HCT116 (cell line): ENCODE measurements at regions not wholly inside any gene's neighbourhood (a gene's known extent, or its start where the extent isn't known, plus 50 kb on each side); places are given as distances from the start of the nearest gene placed in this dataset.

Experiments used
- ATAC-seq: fragments of 200-7000 bp; cut with Tn5 transposase; 2 replicates; pipeline ENCODE4 v1.9.1; 2020; ENCODE audit warnings: mild to moderate bottlenecking, moderate library complexity
- BruUV-seq: library from RNA; stranded (reverse); fragments of 400-500 nt; replicated peaks from 2 replicates; lab custom pipeline; 2021; lab: Mats Ljungman, UMichigan
- CTCF ChIA-PET: fragments of 300-600 bp; sonication (Branson Sonifier 250); formaldehyde crosslinking; loops from one replicate; lab custom pipeline; 2021; ENCODE audit warnings: antibody characterized with exemption; lab: Charles Lee
- POLR2A ChIA-PET: fragments of 300-600, 350-600 bp; sonication (Branson Sonifier 250); formaldehyde crosslinking; loops from one replicate; lab custom pipeline; 2021; ENCODE audit warnings: antibody characterized with exemption; lab: Charles Lee
- RAD21 ChIA-PET, 2 experiments: fragments of 300-600 bp; sonication (Branson Sonifier 250); formaldehyde crosslinking; loops; one replicate each; lab custom pipeline; 2023; ENCODE audit warnings: low total read pairs in 2 of 2; ENCODE audit not compliant: uncharacterized antibody in 2 of 2, unreplicated experiment in 2 of 2, low non-redundant PET in 1 of 2; lab: Charles Lee
- DNase-seq: peaks from one replicate; pipeline ENCODE4 v3.0.0-alpha.2; 2010; ENCODE audit warnings: low read depth, low spot score
- H2AFZ ChIP-seq: fragments of 200-600 bp; shearing (Covaris generic), sonication (generic); 2 replicates; pipeline ENCODE4 v1.6.1; 2017; ENCODE audit warnings: low read depth, mixed run types, mixed read lengths, antibody characterized with exemption, low read length; ENCODE audit not compliant: poor library complexity, severe bottlenecking
- H3K27ac ChIP-seq: 2 replicates; pipeline ENCODE4 v1.5.1; 2012; ENCODE audit warnings: low read depth, low read length
- H3K27me3 ChIP-seq: fragments of 200-600 bp; sonication (generic); 2 replicates; pipeline ENCODE4 v1.6.1; 2016; ENCODE audit warnings: mixed run types, low read length, mixed read lengths; ENCODE audit not compliant: insufficient read depth
- H3K36me3 ChIP-seq, 2 experiments: fragments of 200-500 bp in 1 of 2; fragments of 200-600 bp in 1 of 2; sonication (Bioruptor generic) in 1 of 2; sonication (generic) in 1 of 2; 2 replicates each; pipeline versions ENCODE4 v1.5.1 to v1.6.1; 2014 to 2016; ENCODE audit warnings: low read length in 2 of 2, inconsistent platforms in 1 of 2, mixed read lengths in 1 of 2, mixed run types in 1 of 2; ENCODE audit not compliant: insufficient read depth in 2 of 2, control insufficient read depth in 1 of 2
- H3K4me1 ChIP-seq, 2 experiments: fragments of 200-600 bp in 1 of 2; sonication (generic) in 1 of 2; 2 replicates each; pipeline versions ENCODE4 v1.5.1 to v1.6.1; 2012 to 2017; ENCODE audit warnings: low read length in 2 of 2, inconsistent platforms in 1 of 2, mild to moderate bottlenecking in 1 of 2, mixed read lengths in 1 of 2, mixed run types in 1 of 2, moderate library complexity in 1 of 2; ENCODE audit not compliant: insufficient read depth in 2 of 2, control insufficient read depth in 1 of 2
- H3K4me2 ChIP-seq: fragments of 200-600 bp; sonication (generic); 2 replicates; pipeline ENCODE4 v1.6.1; 2017; ENCODE audit warnings: mixed run types, low read length, mixed read lengths
- H3K4me3 ChIP-seq, 2 experiments: fragments of 200-600 bp in 1 of 2; sonication (generic) in 1 of 2; replicated peaks in 1 of 2; 2 replicates each; pipeline ENCODE4 v1.5.1; 2011 to 2016; ENCODE audit warnings: low read length in 2 of 2, control low read depth in 1 of 2, low read depth in 1 of 2, mild to moderate bottlenecking in 1 of 2, mixed read lengths in 1 of 2, mixed run types in 1 of 2
- H3K79me2 ChIP-seq: fragments of 200-600 bp; sonication (generic); 2 replicates; pipeline ENCODE4 v1.6.1; 2017; ENCODE audit warnings: mild to moderate bottlenecking, mixed run types, low read length, moderate library complexity, mixed read lengths; ENCODE audit not compliant: insufficient read depth
- H3K9ac ChIP-seq: fragments of 200-600 bp; sonication (generic); 2 replicates; pipeline ENCODE4 v1.6.1; 2016; ENCODE audit warnings: low read length, mixed read lengths
- H3K9me2 ChIP-seq: fragments of 200-600 bp; sonication (generic), shearing (Covaris generic); 2 replicates; pipeline ENCODE4 v1.6.1; 2017; ENCODE audit warnings: mixed run types, mild to moderate bottlenecking, moderate library complexity; ENCODE audit not compliant: insufficient read depth
- H3K9me3 ChIP-seq, 2 experiments: fragments of 200-500 bp in 1 of 2; fragments of 200-600 bp in 1 of 2; sonication (Bioruptor generic) in 1 of 2; sonication (generic) in 1 of 2; 2 replicates each; pipeline ENCODE4 v1.6.1; 2014 to 2017; ENCODE audit warnings: low read length in 2 of 2, mixed read lengths in 2 of 2, inconsistent platforms in 1 of 2, low read depth in 1 of 2, mild to moderate bottlenecking in 1 of 2, mixed run types in 1 of 2, moderate library complexity in 1 of 2; ENCODE audit not compliant: control insufficient read depth in 1 of 2, insufficient read depth in 1 of 2
- H4K20me1 ChIP-seq: fragments of 200-600 bp; sonication (generic), shearing (Covaris generic); 2 replicates; pipeline ENCODE4 v1.6.1; 2017; ENCODE audit warnings: mixed run types, mild to moderate bottlenecking, moderate library complexity; ENCODE audit not compliant: insufficient read depth
- ATF3 ChIP-seq: IDR thresholded peaks from 2 replicates; pipeline ENCODE4 v1.6.1; 2012
- CEBPB ChIP-seq: IDR thresholded peaks from 2 replicates; pipeline ENCODE4 v1.6.1; 2012; ENCODE audit warnings: low read depth
- CTCF ChIP-seq, 3 experiments: fragments of 200-600 bp in 1 of 3; sonication (generic) in 1 of 3; IDR thresholded peaks in 2 of 3; conservative IDR thresholded peaks in 1 of 3; 2 replicates each; pipeline ENCODE4 v1.5.1; 2012 to 2017; ENCODE audit warnings: low read depth in 2 of 3, low read length in 2 of 3, antibody characterized with exemption in 1 of 3, borderline replicate concordance in 1 of 3, control low read depth in 1 of 3, mild to moderate bottlenecking in 1 of 3, mixed read lengths in 1 of 3, mixed run types in 1 of 3, moderate library complexity in 1 of 3; ENCODE audit not compliant: insufficient read depth in 1 of 3
- ELF1 ChIP-seq: IDR thresholded peaks from 2 replicates; pipeline ENCODE4 v1.6.1; 2012; ENCODE audit warnings: low read depth, borderline replicate concordance
- EZH2 ChIP-seq: fragments of 200-600 bp; sonication (generic); IDR thresholded peaks from 2 replicates; pipeline ENCODE4 v1.6.1; 2017; ENCODE audit warnings: antibody characterized with exemption, mixed run types
- EZH2phosphoT487 ChIP-seq: fragments of 200-600 bp; IDR thresholded peaks from 2 replicates; pipeline ENCODE4 v1.6.1; 2018; ENCODE audit warnings: antibody characterized with exemption, borderline replicate concordance
- FOSL1 ChIP-seq: IDR thresholded peaks from 2 replicates; pipeline ENCODE4 v1.6.1; 2012; ENCODE audit warnings: low read depth
- MAX ChIP-seq: IDR thresholded peaks from 2 replicates; pipeline ENCODE4 v1.6.1; 2012
- POLR2AphosphoS5 ChIP-seq: IDR thresholded peaks from 2 replicates; pipeline ENCODE4 v1.6.1; 2011; ENCODE audit warnings: mild to moderate bottlenecking, low read depth, low read length, moderate library complexity
- SP1 ChIP-seq: IDR thresholded peaks from 2 replicates; pipeline ENCODE4 v1.6.1; 2012; ENCODE audit warnings: low read depth
- SRF ChIP-seq: IDR thresholded peaks from 2 replicates; pipeline ENCODE4 v1.6.1; 2012; ENCODE audit warnings: low read depth
- TCF7L2 ChIP-seq: IDR thresholded peaks from 2 replicates; pipeline ENCODE4 v1.7.0; 2011; ENCODE audit warnings: borderline replicate concordance, inconsistent platforms; ENCODE audit not compliant: insufficient read depth, insufficient read length; ENCODE audit errors: extremely low read depth
- YY1 ChIP-seq: IDR thresholded peaks from 2 replicates; pipeline ENCODE4 v1.6.1; 2011; ENCODE audit warnings: low read length, low read depth, moderate library complexity, mild to moderate bottlenecking; ENCODE audit not compliant: insufficient replicate concordance; ENCODE audit errors: extremely low read depth
- ZBTB33 ChIP-seq: IDR thresholded peaks from 2 replicates; pipeline ENCODE4 v1.6.1; 2011; ENCODE audit warnings: mild to moderate bottlenecking, low read length, moderate library complexity; ENCODE audit not compliant: insufficient replicate concordance; ENCODE audit errors: extremely low read depth
- ZFX ChIP-seq: fragments of 450-650 bp; IDR thresholded peaks from 2 replicates; pipeline ENCODE4 v1.6.1; 2017
- ZNF274 ChIP-seq: fragments of 200-500 bp; sonication (Bioruptor generic); IDR thresholded peaks from 2 replicates; pipeline ENCODE4 v1.6.1; 2014; ENCODE audit warnings: mild to moderate bottlenecking, low read depth, low read length, inconsistent platforms
- intact Hi-C: fragments of 100-400 bp; cut with micrococcal nuclease; formaldehyde crosslinking; loops from 2 replicates; pipeline ENCODE4 v1.10.0; 2022
- TF ChIP-seq, protein P1 (sequence below): IDR thresholded peaks from 2 replicates; pipeline ENCODE4 v1.6.1; 2012; ENCODE audit warnings: low read depth

DNA sequence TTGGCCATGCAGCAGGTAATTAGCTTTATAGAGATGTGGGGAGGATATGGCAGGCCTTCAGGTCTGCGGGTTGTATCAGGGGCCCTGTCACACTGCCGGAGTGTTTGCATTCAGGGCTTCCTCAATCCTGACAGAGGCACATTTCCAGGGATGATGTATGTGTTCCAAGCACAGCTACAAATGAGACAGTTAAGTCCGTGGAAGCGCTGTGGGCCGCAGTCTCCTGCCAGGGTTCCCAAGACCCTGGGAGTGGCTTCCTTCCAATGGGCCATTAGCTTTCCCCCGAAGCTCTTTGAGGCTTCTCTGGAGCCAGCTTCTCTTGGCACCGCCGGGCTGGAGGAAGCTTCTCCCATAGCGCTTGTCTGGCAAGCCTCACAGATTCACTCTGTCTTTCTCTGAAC lies 1524.7 kb upstream of the TMEM132C start:
- Histone ChIP-seq H3K9me2 (no peaks in the 10 kb centered on the region), H3K9ac (no peak overlapping the region), H3K4me3 (no peak overlapping the region), H3K79me2 (no peaks in the 10 kb centered on the region), H3K4me2 (no peak overlapping the region), H3K27me3 (no peaks in the 10 kb centered on the region), H3K27ac (no peak overlapping the region), H2AFZ (no peak overlapping the region), H3K36me3 (no peaks in the 10 kb centered on the region), H4K20me1 (no peaks in the 10 kb centered on the region), H3K9me3 (no peaks in the 10 kb centered on the region), H3K4me1 (no peaks in the 10 kb centered on the region)
- POLR2A ChIA-PET, result no interaction called here
- intact Hi-C loops, result no loop called here
- RAD21 ChIA-PET, result no interaction called here
- BruUV-seq, result no TSS peak
- TF ChIP-seq SRF, result no peak
- TF ChIP-seq SP1, result no peak
- TF ChIP-seq FOSL1, result no peak
- no peak for TF ChIP-seq TCF7L2
- no peak for TF ChIP-seq ATF3
- TF ChIP-seq, protein P1, sequence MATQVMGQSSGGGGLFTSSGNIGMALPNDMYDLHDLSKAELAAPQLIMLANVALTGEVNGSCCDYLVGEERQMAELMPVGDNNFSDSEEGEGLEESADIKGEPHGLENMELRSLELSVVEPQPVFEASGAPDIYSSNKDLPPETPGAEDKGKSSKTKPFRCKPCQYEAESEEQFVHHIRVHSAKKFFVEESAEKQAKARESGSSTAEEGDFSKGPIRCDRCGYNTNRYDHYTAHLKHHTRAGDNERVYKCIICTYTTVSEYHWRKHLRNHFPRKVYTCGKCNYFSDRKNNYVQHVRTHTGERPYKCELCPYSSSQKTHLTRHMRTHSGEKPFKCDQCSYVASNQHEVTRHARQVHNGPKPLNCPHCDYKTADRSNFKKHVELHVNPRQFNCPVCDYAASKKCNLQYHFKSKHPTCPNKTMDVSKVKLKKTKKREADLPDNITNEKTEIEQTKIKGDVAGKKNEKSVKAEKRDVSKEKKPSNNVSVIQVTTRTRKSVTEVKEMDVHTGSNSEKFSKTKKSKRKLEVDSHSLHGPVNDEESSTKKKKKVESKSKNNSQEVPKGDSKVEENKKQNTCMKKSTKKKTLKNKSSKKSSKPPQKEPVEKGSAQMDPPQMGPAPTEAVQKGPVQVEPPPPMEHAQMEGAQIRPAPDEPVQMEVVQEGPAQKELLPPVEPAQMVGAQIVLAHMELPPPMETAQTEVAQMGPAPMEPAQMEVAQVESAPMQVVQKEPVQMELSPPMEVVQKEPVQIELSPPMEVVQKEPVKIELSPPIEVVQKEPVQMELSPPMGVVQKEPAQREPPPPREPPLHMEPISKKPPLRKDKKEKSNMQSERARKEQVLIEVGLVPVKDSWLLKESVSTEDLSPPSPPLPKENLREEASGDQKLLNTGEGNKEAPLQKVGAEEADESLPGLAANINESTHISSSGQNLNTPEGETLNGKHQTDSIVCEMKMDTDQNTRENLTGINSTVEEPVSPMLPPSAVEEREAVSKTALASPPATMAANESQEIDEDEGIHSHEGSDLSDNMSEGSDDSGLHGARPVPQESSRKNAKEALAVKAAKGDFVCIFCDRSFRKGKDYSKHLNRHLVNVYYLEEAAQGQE, result no peak
- TF ChIP-seq YY1, result no peak
- no peak for TF ChIP-seq ELF1
- no peak for TF ChIP-seq ZBTB33
- TF ChIP-seq ZFX, result no peak
- TF ChIP-seq EZH2phosphoT487, result no peak
- TF ChIP-seq ZNF274, result no peak
- no peak for TF ChIP-seq CEBPB
- no peak for TF ChIP-seq POLR2AphosphoS5
- TF ChIP-seq MAX, result no peak
- TF ChIP-seq CTCF (IDR thresholded peaks at IDR 0.05 in 2 of 3, conservative IDR thresholded peaks at IDR 0.05 in 1 of 3; ENCODE audit: borderline replicate concordance in 1 of 3, insufficient read depth in 1 of 3, low read depth in 2 of 3, low read length in 2 of 3), result no peak
- TF ChIP-seq EZH2, result no peak
- DNase-seq (no peak), ATAC-seq (no peak)
- CTCF ChIA-PET, result no interaction called here
